ENCODE measurements at regions not wholly inside any gene's neighbourhood (a gene's known extent, or its start where the extent isn't known, plus 50 kb on each side); places are given as distances from the start of the nearest gene placed in this dataset.

- H3K27me3 ChIP-seq, result no peaks in the 10 kb centered on the region
- 46 to 47% methylated on average over 2 of the region's 2 CpGs for WGBS, 2 donors
- TF ChIP-seq CTCF (IDR thresholded peaks at IDR 0.05) (no peak), POLR2A (IDR thresholded peaks at IDR 0.05) (no peak)
- intact Hi-C loops (cut with DNase I), result no loop called here
- H3K36me3 ChIP-seq (replicated peaks in 1 of 2; ENCODE audit: insufficient read depth in 1 of 2, low read depth in 2 of 2), result no peaks in the 10 kb centered on the region
- DNase-seq, result no peak
- H3K4me1 ChIP-seq, result no peaks in the 10 kb centered on the region
- no peak overlapping the region for H3K27ac ChIP-seq
- no peak overlapping the region for H3K4me3 ChIP-seq
- H3K9me3 ChIP-seq, result no peaks in the 10 kb centered on the region
- ATAC-seq, result no peak
Observed at GRCh38 chr4:143083756-143084472, 100.8 kb upstream of the USP38 start.

GRCh38 chr4:143084566-143084965, 100.2 kb upstream of the USP38 start:
- no peak overlapping the region for H3K4me3 ChIP-seq
- WGBS, 2 donors, result 62 to 68% methylated on average over 1 of the region's 1 CpG
- no peak for DNase-seq
- intact Hi-C loops (cut with DNase I), result no loop called here
- no peak for TF ChIP-seq POLR2A (IDR thresholded peaks at IDR 0.05)
- no peak for TF ChIP-seq CTCF (IDR thresholded peaks at IDR 0.05)
- H3K27ac ChIP-seq, result no peak overlapping the region
- no peaks in the 10 kb centered on the region for H3K4me1 ChIP-seq
- H3K36me3 ChIP-seq (replicated peaks in 1 of 2; ENCODE audit: insufficient read depth in 1 of 2, low read depth in 2 of 2), result no peaks in the 10 kb centered on the region
- H3K9me3 ChIP-seq, result no peaks in the 10 kb centered on the region
- no peaks in the 10 kb centered on the region for H3K27me3 ChIP-seq
- ATAC-seq, result no peak

- Histone ChIP-seq H3K9me3 (no peaks in the 10 kb centered on the region), H3K27ac (no peak overlapping the region), H3K4me3 (no peak overlapping the region), H3K36me3 (replicated peaks in 1 of 2; ENCODE audit: insufficient read depth in 1 of 2, low read depth in 2 of 2) (no peaks in the 10 kb centered on the region), H3K4me1 (no peaks in the 10 kb centered on the region), H3K27me3 (no peaks in the 10 kb centered on the region)
- ATAC-seq (no peak), DNase-seq (no peak)
- 4 to 7% methylated on average over 2 of the region's 2 CpGs for WGBS, 2 donors
- intact Hi-C loops (cut with DNase I), result no loop called here
- TF ChIP-seq CTCF (IDR thresholded peaks at IDR 0.05), result peak in 5 of 7 experiments; percentile 37 to 47 (median 40)
- no peak for TF ChIP-seq POLR2A (IDR thresholded peaks at IDR 0.05)
Observed at GRCh38 chr4:143085224-143085623, 99.5 kb upstream of the USP38 start.

- DNase-seq, result no peak
- TF ChIP-seq CTCF (IDR thresholded peaks at IDR 0.05), result peak in 1 of 7 experiments; percentile 7
- TF ChIP-seq POLR2A (IDR thresholded peaks at IDR 0.05), result no peak
- Histone ChIP-seq H3K4me3 (no peak overlapping the region), H3K9me3 (no peaks in the 10 kb centered on the region), H3K27me3 (no peaks in the 10 kb centered on the region), H3K4me1 (no peaks in the 10 kb centered on the region), H3K27ac (no peak overlapping the region), H3K36me3 (replicated peaks in 1 of 2; ENCODE audit: insufficient read depth in 1 of 2, low read depth in 2 of 2) (no peaks in the 10 kb centered on the region)
- intact Hi-C loops (cut with DNase I), result no loop called here
- ATAC-seq, result no peak
Observed at GRCh38 chr4:143085659-143086058, 99.1 kb upstream of the USP38 start.

GRCh38 chr4:143089291-143089690, 95.4 kb upstream of the USP38 start:
- intact Hi-C loops (cut with DNase I), result no loop called here
- no peak for TF ChIP-seq CTCF (IDR thresholded peaks at IDR 0.05)
- TF ChIP-seq POLR2A (IDR thresholded peaks at IDR 0.05), result no peak
- Histone ChIP-seq H3K4me3 (no peak overlapping the region), H3K27ac (no peak overlapping the region), H3K4me1 (no peaks in the 10 kb centered on the region), H3K27me3 (no peaks in the 10 kb centered on the region), H3K9me3 (no peaks in the 10 kb centered on the region), H3K36me3 (replicated peaks in 1 of 2; ENCODE audit: insufficient read depth in 1 of 2, low read depth in 2 of 2) (no peaks in the 10 kb centered on the region)
- DNase-seq, result no peak
- ATAC-seq, result no peak

All from body of pancreas (tissue), 4 donors.